ENCODE measurements at regions not wholly inside any gene's neighbourhood (a gene's known extent, or its start where the extent isn't known, plus 50 kb on each side); places are given as distances from the start of the nearest gene placed in this dataset.

- no peak for TF ChIP-seq POLR2A (IDR thresholded peaks at IDR 0.05; ENCODE audit: low read length)
- no peak for TF ChIP-seq GATA1 (IDR thresholded peaks at IDR 0.05; ENCODE audit: low read depth, low read length)
Measured at GRCh38 chr4:181504924-181505323, 738.3 kb upstream of the TENM3 start.

Measured in erythroblast (primary cell).